RCC 7860 (cell line): ENCODE measurements at regions not wholly inside any gene's neighbourhood (a gene's known extent, or its start where the extent isn't known, plus 50 kb on each side); places are given as distances from the start of the nearest gene placed in this dataset.
"Not testable (repeated sequence)": the region's sequence is repeated elsewhere in the genome, so short reads cannot be mapped to it uniquely, and the experiment has no call there.

ENCODE experiments used
- DNase-seq: peaks from one replicate; pipeline ENCODE4 v3.0.0-alpha.2; 2015; ENCODE audit warnings: low spot score
- FAIRE-seq: peaks from 2 replicates; lab custom pipeline; 2012; peaks lifted over from hg19 to GRCh38; lab: Jason Lieb, UNC

DNA sequence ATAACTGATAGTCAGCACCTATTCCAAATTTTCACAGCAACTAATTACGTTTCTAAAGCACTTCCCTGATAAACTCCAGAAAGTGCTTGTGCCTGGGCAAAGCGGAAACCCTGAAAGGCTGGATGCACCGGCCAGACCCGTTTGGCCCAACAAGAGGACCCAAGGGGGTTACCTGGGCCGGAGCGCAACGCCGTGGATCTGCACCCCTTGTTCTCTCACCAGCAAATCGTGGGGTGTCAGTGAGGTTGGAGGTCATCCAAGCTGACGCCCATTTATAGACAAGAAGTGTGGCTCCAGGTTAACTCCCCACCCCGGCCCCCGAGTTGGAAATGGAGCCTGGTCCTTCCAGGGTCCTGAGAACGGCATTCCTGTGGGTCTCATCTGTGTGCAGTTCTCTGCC is 167.0 kb upstream of the HDAC4 start:
- FAIRE-seq, result no peak
- no peak for DNase-seq

- no peak for FAIRE-seq
- no peak for DNase-seq
These were observed 166.3 kb upstream of the HDAC4 start for GRCh38 chr2:239566995-239567568.

GRCh38 chr2:239566162-239566994 is 165.6 kb upstream of the HDAC4 start:
- FAIRE-seq (no peak), DNase-seq (no peak)

- FAIRE-seq, result no peak
- DNase-seq, result no peak
These were observed 163.8 kb upstream of the HDAC4 start for GRCh38 chr2:239564587-239564986.

GRCh38 chr2:239563561-239563960 is 162.7 kb upstream of the HDAC4 start:
- no peak for FAIRE-seq
- DNase-seq, result no peak

DNA sequence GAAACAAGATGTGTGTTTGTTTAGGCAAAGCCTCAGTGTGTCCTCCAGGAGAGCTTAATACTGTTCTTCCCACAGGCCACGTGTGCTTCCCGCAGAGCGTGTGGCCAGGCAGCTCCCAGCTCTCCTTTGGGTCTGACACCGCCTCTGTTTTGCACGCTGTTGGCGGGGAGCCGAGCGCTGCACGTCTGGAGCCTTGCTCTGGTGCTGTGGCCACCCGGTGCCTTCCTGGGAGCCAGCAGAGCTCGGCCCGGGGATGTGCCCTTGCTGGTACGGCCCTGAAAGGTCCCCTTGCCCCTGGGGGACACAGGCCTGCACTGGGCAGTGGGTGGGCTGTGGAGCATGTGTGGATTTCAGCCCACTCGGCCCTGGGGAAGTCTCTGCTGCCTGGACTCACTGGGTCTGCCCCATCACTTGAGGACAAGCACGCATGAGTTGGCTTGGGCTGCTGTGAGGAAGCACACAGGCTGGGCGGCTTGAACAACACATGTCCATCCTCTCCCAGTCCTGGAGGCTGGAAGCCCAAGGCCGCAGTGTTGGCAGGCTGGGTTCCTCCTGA is 160.7 kb upstream of the HDAC4 start:
- FAIRE-seq, result no peak
- no peak for DNase-seq

- no peak for FAIRE-seq
- no peak for DNase-seq
These were observed 158.8 kb upstream of the HDAC4 start for GRCh38 chr2:239559417-239560261.

GRCh38 chr2:239558661-239559060 is 157.8 kb upstream of the HDAC4 start:
- FAIRE-seq (no peak), DNase-seq (no peak)

GRCh38 chr2:239557516-239557915 is 156.7 kb upstream of the HDAC4 start:
- FAIRE-seq, result no peak
- no peak for DNase-seq

- FAIRE-seq (no peak), DNase-seq (no peak)
These were observed 154.7 kb upstream of the HDAC4 start for GRCh38 chr2:239555571-239555905.

DNA sequence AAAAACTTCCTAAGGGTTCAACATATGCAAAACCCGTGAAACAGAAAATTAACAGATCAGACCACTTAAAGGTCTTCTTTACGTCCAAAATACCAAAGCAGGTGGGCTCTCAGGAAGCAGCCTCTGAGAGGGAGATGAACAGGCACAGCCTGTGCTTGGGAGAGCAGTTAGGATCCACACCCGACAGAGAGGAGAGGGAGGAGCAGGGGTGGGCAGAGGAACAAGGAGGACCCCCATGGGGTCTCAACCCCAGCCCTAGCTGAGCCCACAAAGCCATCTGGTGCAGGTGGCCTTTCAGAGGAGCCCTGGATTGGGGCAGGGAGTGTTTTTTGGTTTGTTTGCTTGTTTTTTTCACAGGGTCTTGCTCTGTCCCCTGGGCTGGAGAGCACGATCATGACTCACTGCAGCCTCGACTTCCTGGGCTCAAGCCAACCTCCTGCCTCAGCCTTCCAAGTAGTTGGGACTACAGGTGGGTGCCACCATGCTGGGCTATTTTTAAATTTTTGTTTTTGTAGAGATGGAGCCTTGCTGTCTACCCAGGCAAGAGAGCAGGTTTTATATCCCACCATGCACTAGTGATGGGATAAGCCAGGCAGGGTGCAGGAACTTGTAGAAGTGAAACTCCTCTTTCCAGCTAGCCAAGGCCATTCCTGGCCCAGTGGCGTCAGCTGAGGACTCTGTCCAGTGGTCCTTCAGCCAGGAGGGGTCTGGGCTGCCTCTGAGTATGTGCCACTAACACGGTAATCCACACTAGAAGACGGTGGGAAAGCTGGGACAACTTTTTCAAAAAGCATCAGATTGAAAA is 154.1 kb upstream of the HDAC4 start:
- FAIRE-seq, result no peak

GRCh38 chr2:239553376-239554000 is 152.7 kb upstream of the HDAC4 start:
- DNase-seq (no peak), FAIRE-seq (no peak)

More for the DNA sequence above, 154.1 kb upstream of the HDAC4 start:
- DNase-seq, result no peak

GRCh38 chr2:239552213-239552926 is 151.6 kb upstream of the HDAC4 start:
- DNase-seq, result no peak
- FAIRE-seq, result no peak

- FAIRE-seq (no peak), DNase-seq (no peak)
These were observed 150.4 kb upstream of the HDAC4 start for GRCh38 chr2:239551206-239551605.

- DNase-seq (no peak), FAIRE-seq (no peak)
These were observed 149.5 kb upstream of the HDAC4 start for GRCh38 chr2:239550357-239550756.

DNA sequence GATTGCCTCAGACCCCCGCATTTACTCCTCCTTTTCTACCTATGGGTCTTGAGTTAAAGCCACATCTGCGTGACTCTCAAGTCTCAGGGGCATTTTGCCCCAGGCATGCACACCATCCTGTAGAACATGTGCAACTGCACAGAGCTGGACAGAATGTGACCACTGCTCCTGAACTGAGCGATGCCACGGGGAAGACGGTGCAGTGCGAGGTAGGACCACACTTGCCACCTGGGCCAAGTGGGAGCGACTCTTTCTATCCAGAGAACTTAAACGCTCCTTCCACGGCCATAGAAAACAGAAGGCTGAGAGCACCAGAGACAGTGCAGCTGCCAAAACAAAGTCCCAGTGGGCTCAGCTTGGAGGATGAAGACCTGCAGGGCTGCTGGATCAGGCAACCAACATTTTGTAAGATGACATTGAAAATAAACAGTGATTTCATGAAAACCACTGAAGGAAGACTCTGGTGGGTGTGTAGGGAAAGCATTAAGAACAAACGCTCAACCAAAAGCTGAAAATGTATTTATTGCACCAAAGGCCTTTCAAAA is 149.0 kb upstream of the HDAC4 start:
- no peak for FAIRE-seq

DNA sequence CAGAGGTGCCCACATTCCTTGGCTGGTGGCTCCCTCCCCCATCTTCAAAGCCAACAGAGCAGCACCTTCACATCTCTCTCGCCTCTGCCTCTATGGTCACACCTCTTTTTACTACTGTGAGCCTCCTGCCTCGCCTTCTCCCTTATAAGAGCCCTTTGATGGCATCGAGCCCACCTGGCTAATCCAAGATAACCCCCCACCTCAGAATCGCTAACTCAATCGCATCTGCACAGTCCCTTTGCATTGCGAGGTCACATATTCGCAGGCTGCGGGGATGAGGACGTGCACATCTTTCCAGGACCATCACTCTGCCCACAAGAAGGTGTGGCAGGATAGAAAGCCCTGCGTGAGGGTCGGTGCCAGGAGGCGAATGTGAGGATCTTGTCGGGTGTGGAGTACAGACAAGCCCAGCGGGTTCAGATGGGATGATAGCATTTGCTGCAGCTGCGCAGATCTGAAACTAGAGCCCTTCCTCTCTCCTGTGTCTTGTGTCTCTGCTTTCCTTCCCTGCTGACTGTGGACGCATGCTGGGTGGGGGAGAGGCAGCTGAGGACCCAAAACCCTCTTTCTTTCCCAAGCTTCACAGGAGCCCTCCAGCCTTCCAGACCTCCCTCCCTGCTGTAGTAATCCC is 148.3 kb upstream of the HDAC4 start:
- FAIRE-seq (no peak), DNase-seq (no peak)

More for the DNA sequence above, 149.0 kb upstream of the HDAC4 start:
- no peak for DNase-seq

- DNase-seq (no peak), FAIRE-seq (no peak)
These were observed 147.6 kb upstream of the HDAC4 start for GRCh38 chr2:239548451-239548871.

GRCh38 chr2:239547140-239547539 is 146.3 kb upstream of the HDAC4 start:
- not testable (repeated sequence) for DNase-seq, FAIRE-seq
